ENCODE measurements at regions not wholly inside any gene's neighbourhood (a gene's known extent, or its start where the extent isn't known, plus 50 kb on each side); places are given as distances from the start of the nearest gene placed in this dataset.

- TF ChIP-seq NR2C2 (CRISPR knock-in tag; IDR thresholded peaks at IDR 0.05) (no peak), NFE2L1 (CRISPR knock-in tag; IDR thresholded peaks at IDR 0.05) (no peak), ATF6 (CRISPR knock-in tag; IDR thresholded peaks at IDR 0.05) (no peak), CTCF (IDR thresholded peaks at IDR 0.05) (no peak), ZNF138 (CRISPR knock-in tag; conservative IDR thresholded peaks at IDR 0.05) (no peak), ZNF263 (CRISPR knock-in tag; IDR thresholded peaks at IDR 0.05; ENCODE audit: low read depth) (no peak), CBFB (CRISPR knock-in tag; IDR thresholded peaks at IDR 0.05; ENCODE audit: low read depth) (no peak)
Measured at GRCh38 chr13:97851269-97851668, 102.2 kb upstream of the IPO5 start.
